ENCODE measurements at regions not wholly inside any gene's neighbourhood (a gene's known extent, or its start where the extent isn't known, plus 50 kb on each side); places are given as distances from the start of the nearest gene placed in this dataset.

- TF ChIP-seq POLR2A (IDR thresholded peaks at IDR 0.05), result no peak
- no peak for TF ChIP-seq CTCF (IDR thresholded peaks at IDR 0.05)
These were observed 527.6 kb upstream of the KLF12 start for GRCh38 chr13:74661851-74662250.

All from breast epithelium (tissue), 3 donors.